ENCODE measurements at regions not wholly inside any gene's neighbourhood (a gene's known extent, or its start where the extent isn't known, plus 50 kb on each side); places are given as distances from the start of the nearest gene placed in this dataset.

- TF ChIP-seq ARID4B (CRISPR knock-in tag; IDR thresholded peaks at IDR 0.05; ENCODE audit: borderline replicate concordance) (no peak), ETV6 (CRISPR knock-in tag; IDR thresholded peaks at IDR 0.05) (no peak), PRDM15 (CRISPR knock-in tag; IDR thresholded peaks at IDR 0.05) (no peak)
Measured at GRCh38 chr3:30113906-30114305, 492.5 kb upstream of the TGFBR2 start (continued).

GRCh38 chr3:30114918-30115317 lies 491.5 kb upstream of the TGFBR2 start:
- no peaks in the 10 kb centered on the region for H3K36me3 Mint-ChIP-seq
- peaks cover 5% of the 10 kb centered on the region for H3K4me1 Mint-ChIP-seq
- ATAC-seq (no peak), DNase-seq (ENCODE audit: low spot score) (no peak)
- no peak overlapping the region for H3K27ac Mint-ChIP-seq
- no peak overlapping the region for H3K4me3 Mint-ChIP-seq
- H3K9me3 Mint-ChIP-seq: no peaks in the 10 kb centered on the region
- ChIA-PET CTCF (interaction anchor here (1.4 to 2.6 kb wide), 3 partner anchors 72 to 578 kb away, joined by 5 to 20 read pairs (median 5); no protein-coding TSS in a partner anchor), POLR2A (no interaction called here)
- no peaks in the 10 kb centered on the region for H3K27me3 Mint-ChIP-seq (ENCODE audit: low read depth)
- TF ChIP-seq ERG (CRISPR knock-in tag; IDR thresholded peaks at IDR 0.05) (no peak), FOXJ3 (CRISPR knock-in tag; IDR thresholded peaks at IDR 0.05; ENCODE audit: borderline replicate concordance) (no peak), JUN (CRISPR knock-in tag; IDR thresholded peaks at IDR 0.05) (no peak), ZNF425 (CRISPR knock-in tag; conservative IDR thresholded peaks at IDR 0.05) (no peak), CTCF (IDR thresholded peaks at IDR 0.05) (no peak), ZNF423 (CRISPR knock-in tag; IDR thresholded peaks at IDR 0.05) (no peak), PRDM15 (CRISPR knock-in tag; IDR thresholded peaks at IDR 0.05) (no peak), MYBL2 (CRISPR knock-in tag; IDR thresholded peaks at IDR 0.05) (no peak), ZNF281 (CRISPR knock-in tag; IDR thresholded peaks at IDR 0.05) (no peak), ATF2 (CRISPR knock-in tag; IDR thresholded peaks at IDR 0.05; ENCODE audit: borderline replicate concordance, low read depth) (no peak)
